Heart left ventricle (tissue), 16 donors: ENCODE measurements at regions not wholly inside any gene's neighbourhood (a gene's known extent, or its start where the extent isn't known, plus 50 kb on each side); places are given as distances from the start of the nearest gene placed in this dataset.

Source experiments
- ATAC-seq, 4 donors: fragments of 200-7000 bp; cut with Tn5 transposase; one replicate each; pipeline ENCODE4 v1.9.1; 2020 to 2022; ENCODE audit warnings: moderate library complexity in 4 of 4, mild to moderate bottlenecking in 3 of 4, moderate number of reproducible peaks in 1 of 4
- DNase-seq, 5 donors: peaks; one replicate each; pipeline ENCODE4 v3.0.0-alpha.2; 2020
- H3K27ac ChIP-seq, 12 donors: fragments of 200-600 bp; sonication (generic) in 4 of 12; one replicate each; pipeline versions ENCODE4 v1.5.0 to v1.8.0; 2016 to 2022; ENCODE audit warnings: mild to moderate bottlenecking in 2 of 12
- H3K27me3 ChIP-seq, 9 donors: fragments of 200-600 bp; sonication (generic) in 2 of 9; one replicate each; pipeline versions ENCODE4 v1.5.1 to v1.8.0; 2016 to 2022; ENCODE audit warnings: mild to moderate bottlenecking in 3 of 9
- H3K36me3 ChIP-seq, 9 donors: fragments of 200-600 bp; sonication (generic) in 2 of 9; one replicate each; pipeline versions ENCODE4 v1.5.0 to v1.8.0; 2018 to 2022; ENCODE audit warnings: mild to moderate bottlenecking in 2 of 9
- H3K4me1 ChIP-seq, 12 donors: fragments of 200-600 bp; sonication (generic) in 4 of 12; one replicate each; pipeline versions ENCODE4 v1.5.0 to v1.8.0; 2016 to 2022; ENCODE audit warnings: mild to moderate bottlenecking in 3 of 12
- H3K4me3 ChIP-seq, 12 donors: fragments of 200-600 bp; sonication (generic) in 4 of 12; one replicate each; pipeline versions ENCODE4 v1.5.0 to v1.8.0; 2017 to 2022; ENCODE audit warnings: mild to moderate bottlenecking in 9 of 12, moderate library complexity in 4 of 12
- H3K9me3 ChIP-seq, 12 donors: fragments of 200-600 bp; sonication (generic) in 4 of 12; one replicate each; pipeline versions ENCODE4 v1.5.0 to v1.8.0; 2016 to 2022; ENCODE audit warnings: mild to moderate bottlenecking in 1 of 12
- POLR2A ChIP-seq, 2 donors: fragments of 450-650 bp; IDR thresholded peaks; one replicate each; pipeline ENCODE4 v1.6.1; 2017; ENCODE audit warnings: antibody characterized with exemption in 2 of 2, mild to moderate bottlenecking in 2 of 2, moderate library complexity in 2 of 2
- WGBS, 4 donors: extraction: QIAGEN DNeasy Blood & Tissue Kit in 2 of 4; methylation state at CpG; one replicate each; pipeline versions ENCODE4 v1.1.5 to v1.1.7; 2013 to 2018; 5-methylcytosine and 5-hydroxymethylcytosine counted together
- intact Hi-C, 10 donors: fragments of 100-400 bp; cut with DNase I; formaldehyde crosslinking; loops; one replicate each; pipeline versions ENCODE4 v1.11.1 to v1.14.2; 2022
- TF ChIP-seq, protein P1 (sequence below), 12 donors: fragments of 200-600 bp; sonication (generic) in 4 of 12; IDR thresholded peaks; one replicate each; pipeline versions ENCODE4 v1.5.0 to v1.8.0; 2018 to 2022; ENCODE audit warnings: antibody characterized with exemption in 12 of 12, mild to moderate bottlenecking in 5 of 12
- donor health status: ischemic (EF 13 %, LVEDD 7.1; RV severe dilation, severe dysfunction).
- donor health status: healthy with polysubstance abuse.
- donor health status: DM: no; HTN: yes; CAD: no.
- donor health status: DM: no; HTN: no; CAD: no.
- donor health status: ischemic (EF 25% LVEDD 6.9; RV normal size, moderate dysfunction).
- donor health status: ischemic (EF 25% LVEDD 5.7; RV mildly dilated, moderate dysfunction).
- donor health status: healthy.
- donor health status: DM: yes; HTN: yes; CAD: no.
- donor health status: ischemic (EF 35%, LVEDD 5.7; RV mildly dilated, moderate dysfunction).
- donor health status: nonischemic (EF 11% LVEDD 7.7; RV severe dilation, severe dysfunction).
- donor health status: DM: yes; HTN: yes; CAD: no.
- donor health status: PGD.
- donor health status: ischemic (EF 29% LVEDD 5.4; RV normal size, mild dysfunction).
- donor health status: nonischemic (EF 23%, LVEDD 6.1; RV moderate dilation, normal function).

DNA sequence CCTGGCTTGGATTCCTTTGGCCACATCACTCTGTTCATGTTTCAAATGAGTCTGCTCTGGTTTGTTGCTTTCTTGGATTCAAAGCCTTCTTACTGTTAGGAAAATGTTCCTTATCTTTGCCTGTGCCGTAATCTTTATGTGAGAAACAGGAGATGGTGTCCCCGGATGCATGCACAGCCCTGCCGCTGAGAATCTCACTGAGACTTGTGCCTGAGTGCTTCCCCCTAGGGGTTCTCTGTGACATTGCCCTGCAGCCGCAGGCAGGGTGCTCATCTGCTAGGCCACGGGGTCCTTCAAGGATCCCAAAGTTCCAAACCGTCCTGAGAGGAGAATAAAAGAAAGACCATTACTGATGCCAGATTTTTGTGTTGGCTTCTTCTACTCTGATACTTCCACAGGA lies 81.4 kb upstream of the ANKRD55 start:
- WGBS, 4 donors = 61 to 66% (median 64%) methylated on average over 6 of the region's 6 CpGs
- no peaks in the 10 kb centered on the region for H3K27me3 ChIP-seq
- TF ChIP-seq POLR2A (IDR thresholded peaks at IDR 0.05) = no peak
- TF ChIP-seq, protein P1, sequence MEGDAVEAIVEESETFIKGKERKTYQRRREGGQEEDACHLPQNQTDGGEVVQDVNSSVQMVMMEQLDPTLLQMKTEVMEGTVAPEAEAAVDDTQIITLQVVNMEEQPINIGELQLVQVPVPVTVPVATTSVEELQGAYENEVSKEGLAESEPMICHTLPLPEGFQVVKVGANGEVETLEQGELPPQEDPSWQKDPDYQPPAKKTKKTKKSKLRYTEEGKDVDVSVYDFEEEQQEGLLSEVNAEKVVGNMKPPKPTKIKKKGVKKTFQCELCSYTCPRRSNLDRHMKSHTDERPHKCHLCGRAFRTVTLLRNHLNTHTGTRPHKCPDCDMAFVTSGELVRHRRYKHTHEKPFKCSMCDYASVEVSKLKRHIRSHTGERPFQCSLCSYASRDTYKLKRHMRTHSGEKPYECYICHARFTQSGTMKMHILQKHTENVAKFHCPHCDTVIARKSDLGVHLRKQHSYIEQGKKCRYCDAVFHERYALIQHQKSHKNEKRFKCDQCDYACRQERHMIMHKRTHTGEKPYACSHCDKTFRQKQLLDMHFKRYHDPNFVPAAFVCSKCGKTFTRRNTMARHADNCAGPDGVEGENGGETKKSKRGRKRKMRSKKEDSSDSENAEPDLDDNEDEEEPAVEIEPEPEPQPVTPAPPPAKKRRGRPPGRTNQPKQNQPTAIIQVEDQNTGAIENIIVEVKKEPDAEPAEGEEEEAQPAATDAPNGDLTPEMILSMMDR (IDR thresholded peaks at IDR 0.05) = peak in 8 of 12 donors; percentile 22 to 76 (median 54)
- H3K27ac ChIP-seq = no peak overlapping the region
- peaks cover 0 to 21% (median 4%) of the 10 kb centered on the region in 12 donors for H3K4me1 ChIP-seq
- H3K4me3 ChIP-seq = no peak overlapping the region
- intact Hi-C loops = no loop called here
- DNase-seq (peak in 3 of 5 donors; percentile 43 to 60 (median 56)), ATAC-seq (peak in 1 of 4 donors; percentile 50)
- H3K9me3 ChIP-seq = no peaks in the 10 kb centered on the region
- H3K36me3 ChIP-seq = no peaks in the 10 kb centered on the region

DNA sequence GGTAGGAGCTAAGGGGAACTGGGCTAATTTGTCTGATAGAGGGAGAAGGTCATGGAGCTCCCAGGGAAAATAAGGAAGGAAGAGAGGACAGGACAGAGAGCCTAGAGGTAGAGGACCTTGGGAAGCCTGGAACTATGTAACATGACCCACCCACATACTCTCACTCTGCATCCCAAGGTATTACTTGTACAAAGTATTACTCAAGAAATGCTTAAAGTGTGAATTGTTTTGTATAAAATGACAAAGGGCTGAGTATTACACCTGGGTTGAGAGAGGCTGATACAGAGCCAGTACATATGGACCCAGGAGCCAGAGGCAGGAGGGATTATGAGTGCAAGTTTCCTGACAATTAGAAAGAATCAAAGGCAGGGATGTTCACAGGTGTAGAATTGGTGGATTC lies 80.5 kb upstream of the ANKRD55 start:
- Histone ChIP-seq H3K27me3 (no peaks in the 10 kb centered on the region), H3K4me1 (peaks cover 0 to 13% (median 0%) of the 10 kb centered on the region in 12 donors), H3K9me3 (no peaks in the 10 kb centered on the region), H3K4me3 (no peak overlapping the region), H3K27ac (no peak overlapping the region), H3K36me3 (no peaks in the 10 kb centered on the region)
- intact Hi-C loops = no loop called here
- ATAC-seq (no peak), DNase-seq (no peak)
- no peak for TF ChIP-seq POLR2A (IDR thresholded peaks at IDR 0.05)
- TF ChIP-seq, protein P1 (IDR thresholded peaks at IDR 0.05) = no peak

DNA sequence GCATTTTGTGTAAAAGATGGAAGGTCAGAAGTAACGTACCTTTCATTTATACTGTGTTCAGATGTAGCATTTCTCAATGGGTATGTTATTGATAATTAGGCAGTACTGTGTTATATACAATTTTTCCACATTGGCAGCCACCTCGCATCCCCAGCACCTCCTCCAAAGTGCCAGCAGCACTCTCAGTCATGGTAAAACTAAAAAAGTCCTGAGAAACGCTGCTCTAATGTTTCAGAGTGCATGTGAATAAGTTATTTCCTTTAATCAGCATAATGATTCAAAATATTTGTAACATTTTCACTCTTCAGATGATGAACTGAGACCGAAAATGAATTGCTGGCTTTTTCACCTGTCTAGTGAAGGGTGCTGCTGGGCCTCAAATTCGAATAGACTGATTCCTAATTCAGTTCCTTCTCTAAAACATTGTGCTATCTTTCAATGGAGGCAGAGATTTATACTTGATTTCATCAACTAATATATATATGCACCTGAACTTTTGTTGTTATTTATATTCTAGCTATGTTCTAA lies 79.9 kb upstream of the ANKRD55 start:
- ATAC-seq (no peak), DNase-seq (no peak)
- H3K4me1 ChIP-seq = peaks cover 0 to 13% (median 0%) of the 10 kb centered on the region in 12 donors
- H3K36me3 ChIP-seq = no peaks in the 10 kb centered on the region
- H3K4me3 ChIP-seq = no peak overlapping the region
- H3K27me3 ChIP-seq = no peaks in the 10 kb centered on the region
- no peaks in the 10 kb centered on the region for H3K9me3 ChIP-seq
- intact Hi-C loops = no loop called here
- 87 to 95% (median 94%) methylated on average over 5 of the region's 5 CpGs for WGBS, 4 donors
- no peak for TF ChIP-seq POLR2A (IDR thresholded peaks at IDR 0.05)
- TF ChIP-seq, protein P1 (IDR thresholded peaks at IDR 0.05) = no peak
- H3K27ac ChIP-seq = no peak overlapping the region

DNA sequence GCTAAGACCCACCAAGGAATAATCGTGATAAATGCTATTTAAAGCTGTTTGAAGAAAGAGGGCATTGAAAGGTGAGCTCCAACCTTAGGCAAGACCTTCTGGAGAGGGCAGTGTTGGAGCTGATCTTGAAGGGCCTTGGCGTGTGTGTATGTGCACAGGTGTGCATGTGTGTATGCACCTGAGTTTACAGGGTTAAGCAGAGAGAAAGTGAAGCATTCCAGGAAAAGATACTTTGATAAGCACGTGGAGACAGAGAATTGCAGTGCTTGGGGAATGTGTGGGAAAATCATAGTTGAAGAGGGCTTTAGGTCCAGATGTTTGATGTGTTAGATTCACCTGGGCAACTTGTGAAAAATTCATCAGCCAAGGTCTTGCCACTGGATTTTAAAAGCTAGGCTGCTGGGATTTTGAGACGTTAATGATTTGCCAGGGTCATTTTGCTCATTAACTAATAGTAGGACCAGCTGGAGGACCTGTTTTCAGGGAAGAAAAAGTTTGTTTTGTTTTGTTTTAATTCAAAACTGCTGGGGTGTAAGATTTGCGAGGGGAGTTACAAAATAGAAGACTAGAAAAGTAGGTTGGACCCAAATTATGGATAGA lies 78.3 kb upstream of the ANKRD55 start:
- intact Hi-C loops = no loop called here
- 58 to 76% (median 67%) methylated on average over 5 of the region's 5 CpGs for WGBS, 4 donors

More for the DNA sequence above, 78.3 kb upstream of the ANKRD55 start:
- H3K27me3 ChIP-seq = no peaks in the 10 kb centered on the region
- no peak overlapping the region for H3K4me3 ChIP-seq
- no peak for DNase-seq
- no peaks in the 10 kb centered on the region for H3K36me3 ChIP-seq
- no peak overlapping the region for H3K27ac ChIP-seq
- no peak for ATAC-seq
- peaks cover 0 to 13% (median 0%) of the 10 kb centered on the region in 12 donors for H3K4me1 ChIP-seq
- TF ChIP-seq, protein P1 (IDR thresholded peaks at IDR 0.05) = no peak
- no peak for TF ChIP-seq POLR2A (IDR thresholded peaks at IDR 0.05)
- peaks cover 0 to 8% (median under 1%) of the 10 kb centered on the region in 12 donors for H3K9me3 ChIP-seq
